Stimulated activated CD4-positive, alpha-beta T cell treated with anti-CD3 and anti-CD28 coated beads, Interleukin-2, amount 100 ng/mL, for 48 hours (primary cell): ENCODE measurements at regions not wholly inside any gene's neighbourhood (a gene's known extent, or its start where the extent isn't known, plus 50 kb on each side); places are given as distances from the start of the nearest gene placed in this dataset.
"Not testable (repeated sequence)": the region's sequence is repeated elsewhere in the genome, so short reads cannot be mapped to it uniquely, and the experiment has no call there.

Experiments used
- DNase-seq, 2 donors: peaks; one replicate each; pipeline ENCODE4 v3.0.0-alpha.2; 2020

GRCh38 chr1:143691971-143692529 is 279.7 kb downstream of the FAM72C start:
- no peak for DNase-seq

GRCh38 chr1:143691400-143691891 is 280.3 kb downstream of the FAM72C start:
- DNase-seq, result no peak

DNA sequence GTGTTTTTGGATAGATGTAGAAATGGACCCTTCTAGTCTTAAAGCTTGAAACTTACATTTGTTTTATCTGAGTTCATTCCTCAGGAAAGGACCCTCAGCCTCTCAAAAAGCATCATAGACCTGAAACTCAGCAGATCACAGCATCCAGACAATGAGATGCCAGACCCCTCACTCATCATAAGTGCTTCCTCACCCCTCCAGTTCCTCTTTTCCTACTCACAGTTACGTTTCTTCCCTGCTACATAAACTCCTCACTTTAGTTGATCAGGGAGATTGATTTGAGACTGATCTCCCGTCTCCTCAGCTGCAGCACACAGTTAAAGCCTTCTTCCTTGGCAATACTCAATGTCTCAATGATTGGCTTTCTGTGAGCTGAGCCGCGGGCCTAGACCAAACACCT is 282.0 kb downstream of the FAM72C start:
- DNase-seq, result no peak

DNA sequence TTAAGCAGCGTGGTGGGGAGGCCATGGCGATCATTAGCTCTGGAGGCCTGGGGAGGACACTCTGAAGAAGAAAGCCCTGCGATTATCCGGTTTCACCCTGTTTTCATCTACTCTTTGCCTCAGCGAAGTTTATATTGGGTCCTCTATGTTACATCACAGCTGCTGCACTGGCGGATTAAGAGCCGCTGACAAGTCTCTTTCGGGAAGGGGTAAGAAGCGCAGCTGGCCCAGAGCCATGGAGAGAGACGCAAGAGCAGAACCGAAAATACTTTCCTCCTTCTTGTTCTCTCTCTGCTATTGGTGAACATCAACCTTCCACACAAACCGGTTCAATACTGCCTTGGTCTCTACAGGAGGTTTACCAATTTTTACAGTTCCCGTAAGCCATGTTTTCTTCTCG is 291.5 kb downstream of the FAM72C start:
- DNase-seq, result no peak

DNA sequence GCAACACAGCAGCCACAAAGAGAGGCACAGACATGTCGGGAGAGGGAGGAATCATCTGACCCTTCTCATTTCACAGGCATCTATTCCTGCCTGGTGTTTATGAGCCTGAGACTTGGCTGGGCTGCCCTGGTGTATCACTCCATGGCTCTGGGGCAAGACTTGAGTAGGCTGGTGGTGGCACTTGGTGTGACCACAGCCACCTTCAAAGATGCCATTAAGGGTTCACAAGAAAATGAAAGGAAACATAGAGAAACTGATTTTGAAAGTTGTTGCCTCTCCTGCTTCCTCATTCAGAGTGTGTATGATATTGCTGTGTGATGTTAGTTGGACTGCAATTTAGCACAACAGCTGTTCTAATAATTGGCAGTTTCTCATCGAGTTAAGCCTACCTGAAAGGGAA is 298.8 kb downstream of the FAM72C start:
- no peak for DNase-seq

DNA sequence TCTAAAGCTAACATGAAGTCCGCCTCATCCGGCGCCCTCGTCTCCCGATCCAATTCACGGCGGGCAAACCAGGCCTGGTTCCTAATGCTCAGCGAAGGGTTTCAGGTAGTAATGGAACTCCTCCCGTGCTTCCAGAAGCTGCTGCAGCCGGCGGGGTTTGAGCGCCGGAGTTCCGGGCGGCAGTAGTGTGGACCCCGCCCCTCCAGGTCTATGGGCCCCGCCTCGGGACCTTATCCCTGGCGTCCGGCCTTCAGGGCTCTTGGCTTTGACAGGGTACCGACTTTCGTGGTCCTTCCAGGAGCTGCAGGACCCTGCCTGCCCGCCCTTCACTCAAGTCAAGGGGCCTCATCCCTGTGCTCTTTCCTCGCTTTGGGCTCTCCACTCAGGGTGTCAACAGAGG is 304.1 kb downstream of the FAM72C start:
- no peak for DNase-seq

DNA sequence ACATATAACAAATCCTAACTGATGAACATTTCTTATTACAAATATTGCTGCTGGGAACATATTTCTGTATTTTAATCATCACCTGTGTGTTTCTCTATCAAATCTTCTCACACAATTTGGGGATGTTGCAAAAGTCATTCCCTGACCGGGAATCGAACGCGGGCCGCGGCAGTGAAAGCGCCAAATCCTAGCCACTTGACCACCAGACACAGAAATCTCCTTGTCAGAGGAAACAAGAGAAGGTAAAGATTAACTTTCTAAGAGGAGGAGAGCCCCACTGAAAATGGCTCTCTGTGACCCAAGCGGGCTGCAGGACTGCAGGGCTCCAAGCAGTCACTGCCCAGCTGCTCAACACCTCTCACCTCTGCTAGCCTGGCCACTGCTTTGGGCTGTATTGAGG is 304.9 kb downstream of the FAM72C start:
- no peak for DNase-seq

GRCh38 chr1:143665606-143666005 is 306.2 kb downstream of the FAM72C start:
- DNase-seq, result no peak

- DNase-seq, result not testable (repeated sequence)
Observed at GRCh38 chr1:143663056-143663455, 308.7 kb downstream of the FAM72C start.

DNA sequence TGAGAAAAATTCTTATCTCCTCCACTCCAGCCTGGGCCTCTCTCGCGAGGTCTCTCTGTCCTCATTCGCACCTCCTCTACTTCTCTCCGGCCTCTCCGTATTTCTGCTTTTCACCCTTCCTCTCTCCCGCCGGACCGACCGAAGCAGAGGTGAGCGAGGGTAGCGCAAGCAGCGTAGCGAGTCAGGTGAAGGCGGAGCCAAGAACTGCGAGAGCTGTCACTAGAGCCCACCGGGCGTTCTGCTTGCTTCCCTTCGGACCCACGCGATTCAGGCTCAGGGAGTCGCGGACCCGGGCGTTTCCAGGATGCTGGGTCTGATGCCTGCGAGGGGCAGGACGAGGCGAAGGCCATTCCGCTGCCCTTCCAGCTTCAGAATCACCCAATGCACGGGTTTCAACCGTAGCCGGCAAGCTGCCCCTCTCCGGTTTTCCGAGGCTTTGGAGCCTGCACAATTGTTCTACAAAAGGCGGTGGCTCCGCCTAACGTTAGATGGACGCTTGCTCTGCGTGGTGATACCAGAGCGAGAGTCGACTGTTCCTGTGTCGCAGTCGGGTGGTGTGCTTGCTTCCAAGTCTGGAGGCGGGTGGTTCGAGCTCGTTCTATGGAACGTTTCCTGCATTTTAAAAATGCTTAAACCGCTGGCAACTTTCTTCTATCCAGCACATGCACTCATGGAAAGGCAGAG is 310.2 kb downstream of the FAM72C start:
- no peak for DNase-seq

DNA sequence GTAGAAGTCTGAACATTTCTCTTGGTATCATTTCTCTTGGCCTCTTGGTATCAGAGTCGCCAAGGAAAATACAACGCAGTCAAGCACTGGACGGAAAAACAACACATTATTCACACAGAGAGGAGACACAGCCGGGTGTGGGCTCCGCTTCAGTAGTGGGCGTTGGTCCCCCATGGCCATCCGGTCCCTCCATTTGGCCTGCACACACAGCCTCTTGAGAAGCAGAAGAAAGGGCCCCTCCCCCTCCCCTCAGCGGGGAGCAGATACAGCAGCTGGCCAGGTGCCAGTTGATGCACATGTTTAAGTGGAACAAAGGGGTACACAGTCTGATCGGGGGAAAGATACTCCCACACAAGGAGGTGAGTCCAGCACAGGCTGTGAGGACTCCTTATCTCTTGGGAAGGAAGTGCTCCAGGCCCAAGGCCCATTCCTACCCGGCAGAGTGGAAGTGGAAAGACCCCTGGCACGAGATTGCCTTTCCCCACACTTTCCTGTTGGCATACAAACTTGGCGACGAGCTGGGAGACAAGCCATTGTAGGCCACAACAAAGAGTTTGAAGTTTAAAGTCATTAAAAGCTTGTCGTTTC is 311.3 kb downstream of the FAM72C start:
- no peak for DNase-seq

- DNase-seq, result no peak
Observed at GRCh38 chr1:143653429-143653802, 318.4 kb downstream of the FAM72C start.

GRCh38 chr1:143652744-143653428 is 318.9 kb downstream of the FAM72C start:
- no peak for DNase-seq

DNA sequence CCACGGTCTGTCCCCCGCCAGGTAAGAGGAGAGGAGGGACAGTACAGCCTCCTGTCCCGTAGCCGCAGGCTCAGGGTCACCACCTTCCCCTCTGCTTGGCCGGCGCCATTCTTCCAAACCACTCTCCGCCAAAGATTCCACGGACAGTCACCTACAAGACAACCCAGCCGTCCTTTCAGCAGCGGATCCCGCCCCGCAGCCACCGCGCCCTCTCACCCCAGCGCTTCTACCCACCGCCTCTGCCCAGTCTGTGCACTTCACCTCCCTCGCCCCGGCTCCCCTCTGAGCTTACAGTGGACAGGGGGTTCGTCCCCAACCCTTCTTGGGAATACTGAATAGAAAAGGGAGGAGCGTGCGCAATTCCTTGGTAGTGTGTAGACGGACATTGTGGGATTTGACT is 319.6 kb downstream of the FAM72C start:
- no peak for DNase-seq

DNA sequence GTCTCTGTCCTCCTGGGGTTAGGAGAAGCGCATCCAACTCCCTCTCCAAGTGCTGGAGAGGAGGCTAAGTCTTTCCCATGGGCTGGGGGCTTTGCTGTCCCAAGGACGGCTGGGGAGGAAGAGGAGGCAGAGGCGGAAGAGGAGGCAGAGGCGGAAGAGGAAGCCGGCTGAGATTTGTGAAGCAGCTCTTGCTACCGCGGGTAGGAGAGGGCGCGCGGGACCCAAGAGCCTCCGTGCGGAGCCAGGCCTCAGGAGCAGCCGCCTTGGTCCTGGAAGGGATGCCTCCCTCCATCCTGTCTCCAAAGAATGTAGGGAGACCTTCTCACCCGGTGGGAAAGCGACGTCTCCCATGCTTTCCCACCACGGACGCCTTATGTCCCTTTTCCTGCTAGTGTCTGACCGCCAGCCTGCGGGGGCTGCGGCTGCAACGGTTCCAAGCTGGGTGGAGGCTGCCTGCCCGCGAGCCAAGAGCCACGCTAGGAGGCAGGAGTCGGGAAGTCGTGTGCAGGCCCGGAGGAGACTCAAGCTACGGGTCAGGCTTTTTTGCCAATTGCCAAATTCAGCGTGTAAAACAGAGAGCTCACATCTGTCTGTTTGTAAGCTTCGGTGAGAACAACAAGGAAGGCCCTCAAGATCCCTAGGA is 320.3 kb downstream of the FAM72C start:
- no peak for DNase-seq

DNA sequence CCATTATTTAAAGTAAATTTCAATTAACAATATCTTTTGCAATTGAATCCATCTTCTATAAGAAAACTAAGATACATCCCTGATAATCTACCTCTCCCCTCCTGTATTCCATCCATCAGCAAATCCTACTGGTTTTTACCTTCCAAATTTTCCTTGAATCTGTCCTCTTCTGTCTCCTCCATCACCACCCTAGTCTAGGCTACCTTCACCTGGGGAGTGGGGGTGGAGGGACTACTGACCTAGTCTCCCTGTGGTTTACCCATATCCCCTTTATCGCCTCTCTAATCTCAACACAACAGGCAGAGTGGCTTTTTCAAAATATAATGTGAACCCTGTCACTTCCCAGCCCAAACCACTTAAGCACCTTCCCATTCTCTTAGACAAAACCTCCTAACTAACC is 327.8 kb downstream of the FAM72C start:
- not testable (repeated sequence) for DNase-seq

- DNase-seq, result no peak
Observed at GRCh38 chr1:143643148-143643885, 328.5 kb downstream of the FAM72C start.

DNA sequence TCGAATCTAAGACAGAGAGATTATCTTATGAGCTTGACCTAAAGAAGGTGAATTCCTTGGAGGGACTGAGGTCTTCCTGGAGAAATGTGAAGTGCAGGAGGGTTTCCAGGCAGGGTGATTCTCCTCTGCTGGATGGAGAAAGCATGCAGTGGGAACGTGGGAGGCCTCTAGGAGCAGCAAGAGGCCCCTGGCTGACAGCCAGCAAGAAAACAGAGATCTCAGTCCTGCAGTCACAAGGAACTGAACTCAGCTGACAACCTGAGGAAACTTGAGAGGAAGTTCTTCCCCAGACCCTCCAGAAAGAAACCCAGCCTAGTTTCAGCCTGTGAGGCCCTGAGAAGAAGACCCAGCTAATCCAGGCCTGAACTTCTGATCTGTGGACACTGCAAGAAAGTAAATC is 345.9 kb downstream of the FAM72C start:
- no peak for DNase-seq

DNA sequence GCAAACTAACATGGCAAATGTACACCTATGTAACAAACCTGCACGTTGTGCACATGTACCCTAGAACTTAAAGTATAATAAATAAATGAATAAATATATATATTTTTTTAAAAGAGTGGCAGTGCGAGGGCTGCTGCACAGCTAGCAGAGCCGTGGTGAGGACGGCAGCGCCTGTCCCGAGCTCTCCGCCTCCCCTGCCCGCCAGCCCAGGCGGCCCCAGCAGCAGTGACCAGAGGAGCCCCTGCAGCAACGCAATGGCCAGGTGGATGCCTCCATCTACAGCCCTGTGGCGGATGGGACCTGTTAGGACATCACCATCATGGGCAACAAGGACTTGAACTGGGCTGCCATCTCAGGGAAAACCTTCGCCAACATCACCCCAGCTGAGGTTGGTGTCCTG is 351.9 kb downstream of the FAM72C start:
- no peak for DNase-seq

DNA sequence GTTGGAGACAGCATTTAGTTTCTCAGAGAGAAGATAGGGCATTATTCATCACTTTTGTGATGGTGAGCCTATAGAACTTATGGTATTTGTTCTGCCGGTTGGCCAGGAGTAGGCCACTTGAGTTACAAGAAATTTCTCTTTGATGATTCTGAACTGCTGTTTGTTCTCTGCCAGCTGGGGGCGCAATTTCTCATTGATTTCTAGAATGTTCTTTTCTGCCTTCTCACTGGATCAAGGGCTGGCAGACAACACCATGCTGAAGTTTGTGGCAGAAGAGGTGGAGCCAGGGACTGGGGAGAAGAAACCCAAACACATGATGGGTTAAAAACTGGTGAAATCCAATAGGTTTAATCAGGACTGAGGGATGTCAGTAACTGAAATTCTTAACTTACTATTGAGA is 360.6 kb downstream of the FAM72C start:
- DNase-seq, result no peak

GRCh38 chr1:143610196-143610595 is 361.6 kb downstream of the FAM72C start:
- DNase-seq, result no peak

DNA sequence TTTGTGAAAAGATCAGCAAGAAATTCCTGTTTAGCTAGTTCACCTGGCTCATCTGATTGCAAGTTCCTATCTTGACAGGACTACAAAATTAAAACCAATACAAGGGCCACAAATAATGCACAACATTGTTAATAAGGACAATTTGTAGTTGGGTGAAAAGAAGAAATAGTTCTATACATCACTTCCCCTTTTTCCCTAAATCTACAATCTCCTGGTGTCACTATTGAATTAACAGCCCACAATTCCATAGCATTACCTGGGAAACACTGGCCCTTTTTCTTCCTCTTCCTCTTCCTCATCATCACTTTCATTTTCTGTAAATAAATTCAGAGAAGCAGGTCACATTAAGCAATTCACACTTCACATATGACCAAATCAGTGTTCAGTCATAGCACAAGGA is 366.9 kb downstream of the FAM72C start:
- DNase-seq, result no peak

GRCh38 chr1:143584508-143584907 is 387.3 kb downstream of the FAM72C start:
- DNase-seq, result no peak
